ENCODE measurements at regions not wholly inside any gene's neighbourhood (a gene's known extent, or its start where the extent isn't known, plus 50 kb on each side); places are given as distances from the start of the nearest gene placed in this dataset.
A peak's percentile ranks its signal among the peaks of the same experiment; 100 is the strongest.

GRCh38 chrX:10047631-10048030, 80.5 kb downstream of the CLDN34 start:
- no peak for DNase-seq (ENCODE audit: low spot score)

DNA sequence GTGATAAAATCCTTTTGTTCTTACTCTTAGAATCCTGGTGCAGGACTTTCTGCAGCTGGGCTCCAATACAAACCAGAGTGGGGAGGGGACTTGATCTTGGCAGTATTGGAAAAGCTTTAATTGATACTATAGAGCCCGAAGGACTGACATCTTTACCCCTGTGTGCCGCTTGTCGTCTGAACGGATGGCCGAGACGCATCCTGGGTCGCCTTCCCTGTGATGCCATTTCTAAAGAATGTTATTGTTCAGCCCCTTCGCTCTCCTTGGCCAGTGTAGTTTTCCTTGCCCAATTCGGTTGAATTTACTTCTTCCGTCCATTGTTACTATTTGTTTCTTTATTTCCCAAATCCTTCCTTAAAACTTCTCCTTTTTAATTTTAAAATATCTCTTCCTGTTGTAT, 80.9 kb downstream of the CLDN34 start:
- DNase-seq (ENCODE audit: low spot score): no peak

DNA sequence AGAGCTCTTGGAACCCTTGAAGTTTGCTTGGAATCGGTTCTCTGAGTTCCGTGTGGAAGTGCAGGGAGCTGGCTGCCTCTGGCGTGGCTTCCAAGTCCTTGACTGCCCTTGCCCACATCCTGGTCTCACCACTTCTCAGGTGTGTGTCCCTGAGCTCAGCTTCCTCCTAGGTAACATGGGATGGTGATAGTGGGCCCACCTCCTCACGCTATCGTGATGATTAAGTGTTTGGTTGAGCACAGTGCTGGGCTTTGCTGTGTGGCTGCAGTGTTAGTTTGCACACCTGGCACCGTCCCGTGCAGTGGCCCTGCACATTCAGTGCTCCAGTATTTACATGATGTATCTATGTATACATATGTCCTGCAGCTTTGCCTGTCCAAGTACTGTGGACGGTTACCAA, 81.5 kb downstream of the CLDN34 start:
- DNase-seq (ENCODE audit: low spot score): no peak

DNA sequence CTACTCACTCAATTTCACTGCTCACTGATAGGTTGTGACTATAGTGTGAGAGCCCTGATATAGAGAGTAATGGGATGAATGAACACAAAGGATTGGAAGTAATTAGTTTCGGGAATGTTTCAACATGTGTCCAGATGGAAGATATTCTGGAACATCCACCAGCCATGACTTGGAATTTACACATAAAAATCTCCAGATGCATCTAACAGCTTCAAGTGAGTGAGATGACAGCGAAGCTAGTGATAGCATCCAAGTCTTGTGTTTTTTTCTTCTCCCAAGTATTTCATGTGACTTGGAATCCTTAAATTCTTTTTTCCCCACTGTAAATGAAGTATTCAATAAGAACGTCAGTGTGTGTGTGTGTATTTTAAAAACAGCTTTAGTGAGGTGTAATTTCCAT, 82.1 kb downstream of the CLDN34 start:
- DNase-seq (ENCODE audit: low spot score): no peak

DNA sequence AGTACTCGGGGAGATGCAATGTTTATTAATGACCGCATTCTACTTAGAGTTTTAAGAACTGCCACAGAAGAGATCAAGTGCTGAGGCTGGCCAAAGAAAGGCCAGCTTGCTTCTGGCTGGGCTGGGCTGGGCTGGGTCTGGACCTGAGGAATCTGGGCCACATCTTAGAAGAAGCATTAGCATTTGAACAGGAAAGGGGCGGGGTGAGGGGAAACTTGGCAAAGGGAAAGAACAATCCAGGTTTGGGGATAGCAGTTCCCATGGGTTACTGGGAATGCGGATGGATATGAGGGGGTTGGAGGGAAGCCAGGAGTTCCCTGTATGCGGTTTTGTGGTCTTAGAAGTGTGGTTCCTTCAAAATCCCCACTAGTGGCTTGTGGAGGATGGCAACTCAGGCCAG, 83.3 kb downstream of the CLDN34 start:
- no peak for DNase-seq (ENCODE audit: low spot score)

DNA sequence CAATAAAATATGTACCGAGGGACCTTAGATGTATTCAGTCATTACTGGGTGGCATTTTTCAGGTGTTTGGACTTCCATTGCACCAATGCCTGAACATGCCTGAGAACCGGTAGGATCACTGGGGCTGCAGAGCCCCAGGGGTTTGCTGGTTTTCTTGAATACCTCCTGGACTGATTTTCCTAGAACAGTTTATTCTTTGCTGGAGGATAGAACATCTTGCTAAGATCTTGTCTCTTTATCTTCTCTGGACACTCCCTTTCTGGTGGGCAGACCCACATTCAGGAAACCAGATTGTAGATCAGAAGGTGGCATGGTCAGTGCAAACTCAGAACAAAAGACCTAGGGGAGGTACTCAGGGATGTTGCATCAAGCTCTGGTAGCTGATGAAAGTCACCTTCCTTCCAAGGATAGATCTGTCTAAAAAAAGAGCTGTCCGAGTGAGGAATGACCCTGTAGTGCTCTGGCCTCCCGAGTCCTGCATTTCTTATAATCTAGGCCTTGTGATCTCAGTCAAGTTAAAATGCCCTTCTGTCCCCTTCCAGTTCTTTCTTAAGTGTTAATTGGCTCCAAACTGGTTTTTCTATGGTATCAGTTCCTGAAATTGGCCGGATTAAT, 84.8 kb downstream of the CLDN34 start:
- DNase-seq (ENCODE audit: low spot score): no peak

GRCh38 chrX:10052906-10053625, 85.9 kb downstream of the CLDN34 start:
- no peak for DNase-seq (ENCODE audit: low spot score)

DNA sequence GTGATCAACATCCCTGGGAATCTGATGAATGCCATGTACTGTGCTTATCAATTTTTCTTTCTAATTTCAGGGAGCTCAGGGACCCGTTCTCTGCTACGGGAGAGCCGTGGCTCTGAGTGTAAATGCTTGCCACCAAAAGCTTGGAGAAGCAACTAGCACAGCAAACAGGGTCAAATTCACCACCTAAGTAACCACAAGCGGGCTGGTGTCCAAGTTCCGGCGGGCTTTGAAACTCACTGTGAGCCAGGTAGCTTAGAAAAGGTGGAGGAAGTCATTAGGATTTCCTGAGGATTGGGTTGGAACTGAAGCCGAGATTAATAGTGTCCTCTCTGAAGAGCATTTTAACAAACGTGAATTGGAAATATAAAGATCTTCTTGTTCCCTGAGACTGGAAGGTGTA, 87.2 kb downstream of the CLDN34 start:
- no peak for DNase-seq (ENCODE audit: low spot score)

DNA sequence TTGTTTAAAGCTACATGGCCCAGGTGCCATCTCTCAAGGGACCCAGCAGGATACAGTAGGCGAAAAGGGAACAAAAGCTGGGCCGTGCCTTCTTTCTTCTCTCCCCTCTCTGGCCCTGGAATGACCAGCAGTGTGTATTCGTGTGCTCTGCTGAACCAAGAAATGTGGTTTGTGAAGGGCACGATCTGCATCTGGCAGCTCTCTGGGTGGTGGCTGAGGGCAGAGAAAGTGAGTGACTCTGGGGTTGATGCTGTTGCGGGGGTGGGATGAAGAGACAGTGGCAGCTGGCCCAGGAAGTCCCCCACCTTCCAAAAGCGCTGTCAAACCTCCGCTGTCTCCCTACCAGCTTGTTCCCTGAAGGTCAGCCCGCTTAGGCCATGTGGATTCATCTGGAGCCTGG, 88.3 kb downstream of the CLDN34 start:
- DNase-seq (ENCODE audit: low spot score): no peak

GRCh38 chrX:10062352-10062751, 94.4 kb upstream of the CLCN4 start:
- no peak for DNase-seq (ENCODE audit: low spot score)

GRCh38 chrX:10062980-10063379, 93.8 kb upstream of the CLCN4 start:
- no peak for DNase-seq (ENCODE audit: low spot score)

GRCh38 chrX:10064736-10065135, 92.0 kb upstream of the CLCN4 start:
- DNase-seq (ENCODE audit: low spot score): no peak

DNA sequence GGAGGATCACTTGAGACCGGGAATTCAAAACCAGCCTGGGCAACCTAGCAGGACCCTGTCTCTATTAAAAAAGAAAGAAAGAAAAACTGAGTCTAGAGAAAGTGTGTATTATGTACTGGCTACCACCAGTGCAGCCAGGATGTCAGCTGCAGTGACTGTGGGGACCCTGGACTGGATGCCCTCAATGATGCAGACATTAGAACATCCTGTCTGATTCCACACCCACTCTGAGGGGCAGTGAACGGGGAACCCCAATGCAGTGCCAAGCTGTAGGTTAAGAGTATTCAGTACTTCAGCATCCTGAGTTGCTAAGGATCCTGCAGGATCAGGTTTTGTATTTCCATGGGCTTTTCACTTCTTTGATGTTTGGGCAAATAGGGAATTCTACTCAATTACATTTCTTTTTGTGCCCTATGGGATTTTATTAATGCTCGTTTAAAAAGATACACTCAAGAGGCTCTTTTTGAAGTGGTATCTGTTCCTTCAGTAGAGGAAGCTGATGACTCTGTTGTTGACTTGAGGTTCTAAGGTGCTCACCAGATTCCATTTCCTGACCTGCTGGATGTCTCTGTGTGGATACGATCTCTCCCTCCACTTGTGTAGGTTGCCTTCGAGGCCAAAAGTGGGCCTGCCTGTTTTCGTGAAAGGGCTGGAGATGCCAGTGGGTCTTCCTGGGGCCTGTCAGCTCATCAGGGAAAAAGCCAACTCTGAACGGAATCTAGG, 85.9 kb upstream of the CLCN4 start:
- DNase-seq (ENCODE audit: low spot score): no peak

GRCh38 chrX:10071451-10072144, 85.2 kb upstream of the CLCN4 start:
- DNase-seq (ENCODE audit: low spot score): no peak

DNA sequence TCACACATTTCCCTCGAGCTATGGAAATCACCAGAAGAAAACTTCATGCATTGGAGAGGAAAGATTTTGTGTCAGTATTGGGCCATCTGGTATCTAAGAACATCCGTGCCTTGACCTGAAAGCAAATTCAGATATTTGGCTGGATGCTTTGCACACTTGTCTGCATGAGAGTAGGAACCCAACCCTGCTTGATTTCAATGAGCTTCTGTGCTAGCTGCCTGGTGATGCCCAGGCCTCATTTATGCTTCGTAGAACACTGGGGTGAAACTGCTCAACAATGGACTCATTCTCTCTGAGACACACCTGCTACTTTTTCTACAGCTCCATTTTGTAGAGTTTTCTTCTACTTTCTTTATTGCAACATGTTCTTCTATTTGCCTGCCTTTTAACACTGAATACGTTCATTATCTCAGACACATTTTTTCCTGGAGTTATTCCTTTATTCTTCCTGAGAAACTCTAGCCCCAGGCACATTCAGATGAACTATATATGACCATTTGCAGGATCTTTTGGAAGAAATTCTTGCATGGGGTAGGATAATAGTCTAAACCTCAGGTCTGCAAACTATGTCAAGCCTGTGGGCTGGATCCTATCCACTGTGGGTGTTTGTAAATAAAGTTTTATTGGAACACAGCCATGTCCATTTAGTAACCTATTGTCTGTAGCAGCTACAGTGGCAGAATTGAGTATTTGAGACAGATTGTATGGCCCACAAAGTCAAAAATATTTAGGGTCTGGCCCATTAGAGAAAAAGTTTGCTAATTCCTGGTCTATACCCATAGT, 83.8 kb upstream of the CLCN4 start:
- DNase-seq (ENCODE audit: low spot score): no peak

DNA sequence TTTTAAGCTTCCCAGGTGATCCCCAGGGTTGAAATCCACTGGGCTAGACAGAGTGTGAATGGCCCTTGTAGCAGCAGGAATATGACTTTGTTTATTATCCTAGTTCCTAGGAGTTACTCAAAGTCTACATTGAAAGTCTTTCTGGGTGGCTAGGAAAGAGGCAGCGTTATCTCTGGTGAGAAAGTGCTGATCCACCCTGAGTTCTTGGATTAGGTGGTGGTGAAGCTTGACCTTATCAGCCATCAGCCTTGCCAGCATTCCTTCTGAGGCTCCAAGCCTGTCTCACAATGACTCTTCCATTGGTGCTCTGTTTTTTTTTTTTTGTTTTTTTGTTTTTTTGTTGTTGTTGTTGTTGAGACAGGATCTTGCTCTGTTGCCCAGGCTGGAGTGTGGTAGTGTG, 83.1 kb upstream of the CLCN4 start:
- no peak for DNase-seq (ENCODE audit: low spot score)

- DNase-seq (ENCODE audit: low spot score): no peak
Measured at GRCh38 chrX:10074241-10074941, 82.4 kb upstream of the CLCN4 start.

DNA sequence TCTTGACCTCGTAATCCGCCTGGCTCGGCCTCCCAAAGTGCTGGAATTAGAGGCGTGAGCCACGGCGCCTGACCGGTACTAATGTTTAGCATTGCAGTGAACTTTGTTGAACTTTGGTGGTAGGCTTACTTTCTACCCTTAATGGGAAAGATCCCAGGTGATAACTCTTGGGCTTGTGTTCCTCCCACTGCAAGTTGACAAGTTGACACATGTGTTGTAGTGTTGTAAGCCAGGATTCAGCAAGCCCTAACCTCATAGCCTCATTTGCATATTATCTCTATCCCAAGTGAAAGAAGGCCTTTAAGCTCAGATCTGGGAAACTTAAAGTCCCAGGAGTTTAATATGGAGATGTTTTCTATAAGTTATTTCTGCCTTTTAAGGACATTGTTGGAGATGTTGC, 80.0 kb upstream of the CLCN4 start:
- DNase-seq (ENCODE audit: low spot score): no peak

- peak; percentile 24 for DNase-seq (ENCODE audit: low spot score)
Measured at GRCh38 chrX:10077425-10078188, 79.2 kb upstream of the CLCN4 start.

DNA sequence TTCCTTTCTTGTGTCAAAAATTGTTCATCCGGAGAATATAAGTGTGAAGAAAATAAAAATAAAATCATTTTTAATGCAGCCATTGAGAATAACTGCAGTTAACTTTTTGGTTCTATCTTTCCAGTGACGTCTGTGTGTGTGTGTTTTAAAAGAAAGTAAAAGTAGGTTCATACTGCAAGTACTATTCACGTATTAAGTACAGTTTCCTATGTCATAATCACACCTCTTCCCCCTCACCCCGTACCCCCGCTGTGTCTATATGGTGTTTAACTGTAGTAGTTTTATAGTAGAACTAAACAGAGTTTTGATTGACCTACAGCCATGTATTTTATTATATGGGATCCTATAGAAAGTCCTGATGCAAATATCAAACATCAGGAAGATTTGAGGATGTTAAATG, 78.5 kb upstream of the CLCN4 start:
- no peak for DNase-seq (ENCODE audit: low spot score)

GRCh38 chrX:10079231-10079630, 77.5 kb upstream of the CLCN4 start:
- DNase-seq (ENCODE audit: low spot score): no peak

All from AG08396 (cell line).